Neural cell (in vitro differentiated cells): ENCODE measurements at regions not wholly inside any gene's neighbourhood (a gene's known extent, or its start where the extent isn't known, plus 50 kb on each side); places are given as distances from the start of the nearest gene placed in this dataset.

Experiments
- H2AFZ ChIP-seq: fragments of 200-600, 300-800 bp; sonication (generic), shearing (Covaris generic); 2 replicates; pipeline ENCODE4 v1.6.0; 2014; ENCODE audit warnings: low read depth, mild to moderate bottlenecking, antibody characterized with exemption, low read length, moderate library complexity
- H3F3A ChIP-seq: fragments of 200-600 bp; shearing (Covaris generic); 2 replicates; pipeline ENCODE4 v1.6.1; 2016; ENCODE audit warnings: mild to moderate bottlenecking, moderate library complexity, mixed read lengths, antibody characterized with exemption, low read length; ENCODE audit not compliant: insufficient read depth, poor library complexity, severe bottlenecking
- H3K27ac ChIP-seq: fragments of 200-600, 300-800 bp; sonication (generic), shearing (Covaris generic); 2 replicates; pipeline ENCODE4 v1.5.1; 2014; ENCODE audit warnings: mild to moderate bottlenecking, low read length, moderate library complexity
- H3K27me3 ChIP-seq: fragments of 300-800, 200-600 bp; sonication (generic), shearing (Covaris generic); 2 replicates; pipeline ENCODE4 v1.6.0; 2014; ENCODE audit warnings: mild to moderate bottlenecking, low read depth, low read length, moderate library complexity; ENCODE audit not compliant: insufficient read depth
- H3K36me3 ChIP-seq: fragments of 300-800, 200-600 bp; sonication (generic), shearing (Covaris generic); 2 replicates; pipeline ENCODE4 v1.5.1; 2014; ENCODE audit warnings: mild to moderate bottlenecking, antibody characterized with exemption, low read length, moderate library complexity; ENCODE audit not compliant: insufficient read depth
- H3K4me2 ChIP-seq: fragments of 300-800, 200-600 bp; sonication (generic), shearing (Covaris generic); 2 replicates; pipeline ENCODE4 v1.6.0; 2014; ENCODE audit warnings: mild to moderate bottlenecking, low read length
- H3K4me3 ChIP-seq: fragments of 300-800, 200-600 bp; sonication (generic), shearing (Covaris generic); 2 replicates; pipeline ENCODE4 v1.5.1; 2014; ENCODE audit warnings: mild to moderate bottlenecking, low read length, moderate library complexity
- H3K79me2 ChIP-seq: fragments of 200-600 bp; shearing (Covaris generic); replicated peaks from 2 replicates; pipeline ENCODE4 v1.6.0; 2014; ENCODE audit warnings: mild to moderate bottlenecking, low read length, moderate library complexity; ENCODE audit not compliant: insufficient read depth
- H3K9ac ChIP-seq: fragments of 300-800, 200-600 bp; sonication (generic), shearing (Covaris generic); 2 replicates; pipeline ENCODE4 v1.6.1; 2016; ENCODE audit warnings: mild to moderate bottlenecking, low read length, mixed read lengths
- H3K9me2 ChIP-seq: fragments of 200-600 bp; shearing (Covaris generic); 2 replicates; pipeline ENCODE4 v1.6.1; 2016; ENCODE audit warnings: mild to moderate bottlenecking, low read length, mixed read lengths; ENCODE audit not compliant: insufficient read depth
- H3K9me3 ChIP-seq: fragments of 200-600, 300-800 bp; sonication (generic), shearing (Covaris generic); 2 replicates; pipeline ENCODE4 v1.6.1; 2016; ENCODE audit warnings: mild to moderate bottlenecking, mixed run types, low read length, moderate library complexity, mixed read lengths
- H4K20me1 ChIP-seq: fragments of 200-600 bp; shearing (Covaris generic); 2 replicates; pipeline ENCODE4 v1.6.1; 2016; ENCODE audit warnings: mild to moderate bottlenecking, mixed run types; ENCODE audit not compliant: insufficient read depth
- EP300 ChIP-seq: fragments of 450-650 bp; conservative IDR thresholded peaks from 2 replicates; pipeline ENCODE4 v1.6.1; 2014; ENCODE audit warnings: antibody characterized with exemption, mild to moderate bottlenecking, moderate library complexity; ENCODE audit not compliant: poor library complexity, severe bottlenecking
- EZH2 ChIP-seq: fragments of 200-600, 300-800 bp; shearing (Covaris generic), sonication (generic); IDR thresholded peaks from 2 replicates; pipeline ENCODE4 v1.6.1; 2014; ENCODE audit warnings: antibody characterized with exemption, low read length, borderline replicate concordance, mild to moderate bottlenecking; ENCODE audit not compliant: insufficient read depth, poor library complexity, severe bottlenecking
- MXI1 ChIP-seq: fragments of 450-650 bp; conservative IDR thresholded peaks from 2 replicates; pipeline ENCODE4 v1.6.1; 2014; ENCODE audit warnings: antibody characterized with exemption, mild to moderate bottlenecking; ENCODE audit not compliant: poor library complexity, severe bottlenecking
- POLR2AphosphoS5 ChIP-seq: IDR thresholded peaks from 2 replicates; pipeline ENCODE4 v1.6.1; 2012
- RAD21 ChIP-seq: fragments of 450-650 bp; conservative IDR thresholded peaks from 2 replicates; pipeline ENCODE4 v1.6.1; 2014; ENCODE audit warnings: antibody characterized with exemption, mild to moderate bottlenecking, moderate library complexity
- REST ChIP-seq: IDR thresholded peaks from 2 replicates; pipeline ENCODE4 v1.6.1; 2012; ENCODE audit warnings: borderline replicate concordance
- SMC3 ChIP-seq: fragments of 450-650 bp; conservative IDR thresholded peaks from 2 replicates; pipeline ENCODE4 v1.6.1; 2014; ENCODE audit warnings: antibody characterized with exemption, mild to moderate bottlenecking, moderate library complexity; ENCODE audit not compliant: poor library complexity
- TAF1 ChIP-seq: IDR thresholded peaks from 2 replicates; pipeline ENCODE4 v1.6.1; 2012; ENCODE audit warnings: low read depth
- TF ChIP-seq, protein P1 (sequence below): fragments of 450-650 bp; IDR thresholded peaks from 2 replicates; pipeline ENCODE4 v1.5.1; 2014; ENCODE audit warnings: antibody characterized with exemption, mild to moderate bottlenecking, moderate library complexity; ENCODE audit not compliant: poor library complexity, severe bottlenecking

DNA sequence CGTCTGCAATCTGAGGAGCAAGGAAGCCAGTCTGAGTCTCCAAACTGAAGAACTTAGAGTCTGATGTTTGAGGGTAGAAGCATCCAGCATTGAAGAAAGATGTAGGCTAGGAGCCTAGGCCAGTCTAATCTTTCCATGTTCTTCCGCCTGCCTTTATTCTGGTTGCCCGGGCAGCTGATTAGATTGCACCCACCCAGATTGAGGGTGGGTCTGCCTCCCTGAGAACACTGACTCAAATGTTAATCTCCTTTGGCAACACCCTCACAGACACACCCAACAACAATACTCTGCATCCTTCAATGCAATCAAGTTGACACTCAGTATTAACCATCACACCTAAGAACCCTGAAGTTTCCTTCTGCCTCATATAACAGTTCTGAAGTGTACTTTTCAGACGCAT is 350.1 kb downstream of the RFPL4B start:
- Histone ChIP-seq H4K20me1 (no peaks in the 10 kb centered on the region), H3K4me2 (no peak overlapping the region), H3K79me2 (no peaks in the 10 kb centered on the region)

DNA sequence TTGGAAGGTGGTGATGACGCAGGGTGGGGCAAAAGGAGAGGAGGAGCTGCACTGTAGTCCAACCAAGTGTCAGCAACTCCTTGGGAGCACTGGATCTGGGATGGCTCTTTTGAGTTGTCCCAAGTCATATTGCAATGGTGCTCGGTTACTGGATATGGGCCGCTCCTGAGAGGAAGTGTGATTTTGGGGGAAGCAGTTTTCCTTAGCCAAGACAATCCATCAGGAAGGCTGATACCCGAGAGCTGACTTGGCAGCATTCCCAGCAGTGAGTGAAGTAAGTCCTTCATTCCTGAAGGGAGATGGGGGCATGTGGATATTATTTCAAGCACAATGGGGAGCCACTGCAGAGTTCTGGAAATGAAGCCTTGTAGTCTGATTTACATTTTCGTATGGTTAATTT is 354.1 kb downstream of the RFPL4B start:
- Histone ChIP-seq H3K9me3 (no peaks in the 10 kb centered on the region), H3K36me3 (no peaks in the 10 kb centered on the region), H3K27me3 (no peaks in the 10 kb centered on the region), H3K79me2 (no peaks in the 10 kb centered on the region), H3K4me3 (no peak overlapping the region), H3K4me2 (no peak overlapping the region), H3K9me2 (no peaks in the 10 kb centered on the region), H2AFZ (no peak overlapping the region), H3K27ac (no peak overlapping the region), H3F3A (no peaks in the 10 kb centered on the region), H4K20me1 (no peaks in the 10 kb centered on the region), H3K9ac (no peak overlapping the region)
- TF ChIP-seq REST (no peak), EP300 (no peak), TAF1 (no peak), RAD21 (no peak), MXI1 (no peak), EZH2 (no peak), POLR2AphosphoS5 (no peak), SMC3 (no peak)
- TF ChIP-seq, protein P1, sequence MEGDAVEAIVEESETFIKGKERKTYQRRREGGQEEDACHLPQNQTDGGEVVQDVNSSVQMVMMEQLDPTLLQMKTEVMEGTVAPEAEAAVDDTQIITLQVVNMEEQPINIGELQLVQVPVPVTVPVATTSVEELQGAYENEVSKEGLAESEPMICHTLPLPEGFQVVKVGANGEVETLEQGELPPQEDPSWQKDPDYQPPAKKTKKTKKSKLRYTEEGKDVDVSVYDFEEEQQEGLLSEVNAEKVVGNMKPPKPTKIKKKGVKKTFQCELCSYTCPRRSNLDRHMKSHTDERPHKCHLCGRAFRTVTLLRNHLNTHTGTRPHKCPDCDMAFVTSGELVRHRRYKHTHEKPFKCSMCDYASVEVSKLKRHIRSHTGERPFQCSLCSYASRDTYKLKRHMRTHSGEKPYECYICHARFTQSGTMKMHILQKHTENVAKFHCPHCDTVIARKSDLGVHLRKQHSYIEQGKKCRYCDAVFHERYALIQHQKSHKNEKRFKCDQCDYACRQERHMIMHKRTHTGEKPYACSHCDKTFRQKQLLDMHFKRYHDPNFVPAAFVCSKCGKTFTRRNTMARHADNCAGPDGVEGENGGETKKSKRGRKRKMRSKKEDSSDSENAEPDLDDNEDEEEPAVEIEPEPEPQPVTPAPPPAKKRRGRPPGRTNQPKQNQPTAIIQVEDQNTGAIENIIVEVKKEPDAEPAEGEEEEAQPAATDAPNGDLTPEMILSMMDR, result no peak

More for the DNA sequence above, 350.1 kb downstream of the RFPL4B start:
- no peak overlapping the region for H3K9ac ChIP-seq
- TF ChIP-seq SMC3 (no peak), TAF1 (no peak), RAD21 (no peak), MXI1 (no peak), EP300 (no peak)
- no peak overlapping the region for H2AFZ ChIP-seq
- no peaks in the 10 kb centered on the region for H3K9me2 ChIP-seq
- no peaks in the 10 kb centered on the region for H3F3A ChIP-seq
- H3K9me3 ChIP-seq, result no peaks in the 10 kb centered on the region
- no peak overlapping the region for H3K27ac ChIP-seq
- no peaks in the 10 kb centered on the region for H3K36me3 ChIP-seq
- no peak overlapping the region for H3K4me3 ChIP-seq
- H3K27me3 ChIP-seq, result no peaks in the 10 kb centered on the region

- Histone ChIP-seq H4K20me1 (no peaks in the 10 kb centered on the region), H3K4me3 (no peak overlapping the region), H2AFZ (no peak overlapping the region), H3K27ac (no peak overlapping the region), H3K9me3 (no peaks in the 10 kb centered on the region), H3K79me2 (no peaks in the 10 kb centered on the region), H3K9ac (no peak overlapping the region), H3K27me3 (no peaks in the 10 kb centered on the region), H3K36me3 (no peaks in the 10 kb centered on the region), H3F3A (no peaks in the 10 kb centered on the region), H3K4me2 (no peak overlapping the region), H3K9me2 (no peaks in the 10 kb centered on the region)
- TF ChIP-seq TAF1, result no peak
- no peak for TF ChIP-seq REST
- no peak for TF ChIP-seq RAD21
- no peak for TF ChIP-seq EZH2
- no peak for TF ChIP-seq SMC3
- no peak for TF ChIP-seq MXI1
- no peak for TF ChIP-seq EP300
- TF ChIP-seq, protein P1, result no peak
- TF ChIP-seq POLR2AphosphoS5, result no peak
Measured at GRCh38 chr6:112710710-112711109, 363.6 kb downstream of the RFPL4B start.
